ENCODE measurements at regions not wholly inside any gene's neighbourhood (a gene's known extent, or its start where the extent isn't known, plus 50 kb on each side); places are given as distances from the start of the nearest gene placed in this dataset.

- no peaks in the 10 kb centered on the region for H3K9me3 ChIP-seq (ENCODE audit: low read depth)
- no peaks in the 10 kb centered on the region for H3K79me2 ChIP-seq
- no peak for DNase-seq (ENCODE audit: low spot score)
- no peaks in the 10 kb centered on the region for H3K27me3 ChIP-seq
- peaks cover 5% of the 10 kb centered on the region for H3K4me1 ChIP-seq (ENCODE audit: insufficient read depth)
- no peak for TF ChIP-seq CTCF (IDR thresholded peaks at IDR 0.05; ENCODE audit: poor library complexity)
- no peak for TF ChIP-seq EZH2phosphoT487 (IDR thresholded peaks at IDR 0.05; ENCODE audit: low read depth, severe bottlenecking, unreplicated experiment)
- no peak for TF ChIP-seq EZH2 (IDR thresholded peaks at IDR 0.05; ENCODE audit: borderline replicate concordance)
- no peaks in the 10 kb centered on the region for H3K9me2 ChIP-seq (replicated peaks; ENCODE audit: insufficient read depth)
- no peaks in the 10 kb centered on the region for H3K36me3 ChIP-seq (replicated peaks; ENCODE audit: insufficient read depth, low read depth)
- H3K4me3 ChIP-seq: no peak overlapping the region
- WGBS (ENCODE audit: low lambda C conversion rate, missing lambda C conversion rate): 80% methylated on average over 9 of the region's 10 CpGs
- no peak overlapping the region for H3K4me2 ChIP-seq
- H3K27ac ChIP-seq: no peak overlapping the region
- H2AFZ ChIP-seq: no peak overlapping the region
- no peaks in the 10 kb centered on the region for H4K20me1 ChIP-seq (ENCODE audit: insufficient read depth, poor library complexity, severe bottlenecking)
These were observed 154.6 kb upstream of the MYL2 start for GRCh38 chr12:111074965-111075364.

GRCh38 chr12:111074559-111074958 is 154.2 kb upstream of the MYL2 start:
- Histone ChIP-seq H3K4me1 (ENCODE audit: insufficient read depth) (peaks cover 5% of the 10 kb centered on the region), H4K20me1 (ENCODE audit: insufficient read depth, poor library complexity, severe bottlenecking) (no peaks in the 10 kb centered on the region), H3K27ac (no peak overlapping the region), H3K9me2 (replicated peaks; ENCODE audit: insufficient read depth) (no peaks in the 10 kb centered on the region), H3K4me3 (no peak overlapping the region), H3K9me3 (ENCODE audit: low read depth) (no peaks in the 10 kb centered on the region), H3K4me2 (no peak overlapping the region), H3K79me2 (no peaks in the 10 kb centered on the region), H3K27me3 (no peaks in the 10 kb centered on the region), H2AFZ (no peak overlapping the region), H3K36me3 (replicated peaks; ENCODE audit: insufficient read depth, low read depth) (no peaks in the 10 kb centered on the region)
- WGBS (ENCODE audit: low lambda C conversion rate, missing lambda C conversion rate): 94% methylated on average over 8 of the region's 8 CpGs
- TF ChIP-seq CTCF (IDR thresholded peaks at IDR 0.05; ENCODE audit: poor library complexity) (no peak), EZH2phosphoT487 (IDR thresholded peaks at IDR 0.05; ENCODE audit: low read depth, severe bottlenecking, unreplicated experiment) (no peak), EZH2 (IDR thresholded peaks at IDR 0.05; ENCODE audit: borderline replicate concordance) (no peak)
- no peak for DNase-seq (ENCODE audit: low spot score)

- H3K4me2 ChIP-seq: no peak overlapping the region
- H3K4me1 ChIP-seq (ENCODE audit: insufficient read depth): peaks cover 5% of the 10 kb centered on the region
- DNase-seq (ENCODE audit: low spot score): no peak
- no peak overlapping the region for H2AFZ ChIP-seq
- H3K79me2 ChIP-seq: no peaks in the 10 kb centered on the region
- H3K9me3 ChIP-seq (ENCODE audit: low read depth): no peaks in the 10 kb centered on the region
- H3K27me3 ChIP-seq: no peaks in the 10 kb centered on the region
- no peak for TF ChIP-seq EZH2phosphoT487 (IDR thresholded peaks at IDR 0.05; ENCODE audit: low read depth, severe bottlenecking, unreplicated experiment)
- TF ChIP-seq CTCF (IDR thresholded peaks at IDR 0.05; ENCODE audit: poor library complexity): no peak
- TF ChIP-seq EZH2 (IDR thresholded peaks at IDR 0.05; ENCODE audit: borderline replicate concordance): no peak
- no peaks in the 10 kb centered on the region for H4K20me1 ChIP-seq (ENCODE audit: insufficient read depth, poor library complexity, severe bottlenecking)
- H3K9me2 ChIP-seq (replicated peaks; ENCODE audit: insufficient read depth): no peaks in the 10 kb centered on the region
- H3K4me3 ChIP-seq: no peak overlapping the region
- H3K27ac ChIP-seq: no peak overlapping the region
- WGBS (ENCODE audit: low lambda C conversion rate, missing lambda C conversion rate): 94% methylated on average over 4 of the region's 4 CpGs
- H3K36me3 ChIP-seq (replicated peaks; ENCODE audit: insufficient read depth, low read depth): no peaks in the 10 kb centered on the region
These were observed 153.0 kb upstream of the MYL2 start for GRCh38 chr12:111073370-111073769.

GRCh38 chr12:111072299-111072698 is 151.9 kb upstream of the MYL2 start:
- Histone ChIP-seq H3K27me3 (no peaks in the 10 kb centered on the region), H2AFZ (no peak overlapping the region), H3K27ac (no peak overlapping the region), H3K36me3 (replicated peaks; ENCODE audit: insufficient read depth, low read depth) (no peaks in the 10 kb centered on the region), H4K20me1 (ENCODE audit: insufficient read depth, poor library complexity, severe bottlenecking) (no peaks in the 10 kb centered on the region), H3K9me3 (ENCODE audit: low read depth) (no peaks in the 10 kb centered on the region), H3K9me2 (replicated peaks; ENCODE audit: insufficient read depth) (no peaks in the 10 kb centered on the region), H3K4me1 (ENCODE audit: insufficient read depth) (peaks cover 5% of the 10 kb centered on the region), H3K4me2 (no peak overlapping the region), H3K4me3 (no peak overlapping the region), H3K79me2 (no peaks in the 10 kb centered on the region)
- no peak for DNase-seq (ENCODE audit: low spot score)
- TF ChIP-seq CTCF (IDR thresholded peaks at IDR 0.05; ENCODE audit: poor library complexity): no peak
- TF ChIP-seq EZH2phosphoT487 (IDR thresholded peaks at IDR 0.05; ENCODE audit: low read depth, severe bottlenecking, unreplicated experiment): no peak
- no peak for TF ChIP-seq EZH2 (IDR thresholded peaks at IDR 0.05; ENCODE audit: borderline replicate concordance)

Measured in hepatocyte (in vitro differentiated cells).